Stimulated activated CD4-positive, alpha-beta T cell treated with anti-CD3 and anti-CD28 coated beads, Interleukin-2, amount 100 ng/mL, for 48 hours (primary cell): ENCODE measurements at regions not wholly inside any gene's neighbourhood (a gene's known extent, or its start where the extent isn't known, plus 50 kb on each side); places are given as distances from the start of the nearest gene placed in this dataset.

ENCODE experiments used
- DNase-seq, 2 donors: peaks; one replicate each; pipeline ENCODE4 v3.0.0-alpha.2; 2020

DNA sequence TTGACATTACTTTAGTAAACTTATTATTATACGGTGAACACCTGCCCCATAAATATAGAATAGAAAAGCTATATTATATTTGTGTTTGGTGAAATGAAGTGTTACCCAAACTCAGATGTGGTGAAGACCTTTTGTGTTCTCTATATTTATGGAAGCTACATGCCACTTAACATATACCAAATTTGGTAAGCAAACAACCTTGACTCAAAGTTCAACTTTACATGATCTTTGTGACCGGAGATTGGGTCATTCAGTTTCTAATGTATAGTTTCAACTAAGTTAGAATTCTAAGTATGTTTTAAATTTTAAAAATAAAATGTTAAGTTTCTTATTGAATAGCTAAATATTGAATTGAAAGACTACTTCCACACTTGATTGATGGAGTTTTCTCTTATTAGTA, 288.6 kb upstream of the SEMA3D start:
- no peak for DNase-seq

DNA sequence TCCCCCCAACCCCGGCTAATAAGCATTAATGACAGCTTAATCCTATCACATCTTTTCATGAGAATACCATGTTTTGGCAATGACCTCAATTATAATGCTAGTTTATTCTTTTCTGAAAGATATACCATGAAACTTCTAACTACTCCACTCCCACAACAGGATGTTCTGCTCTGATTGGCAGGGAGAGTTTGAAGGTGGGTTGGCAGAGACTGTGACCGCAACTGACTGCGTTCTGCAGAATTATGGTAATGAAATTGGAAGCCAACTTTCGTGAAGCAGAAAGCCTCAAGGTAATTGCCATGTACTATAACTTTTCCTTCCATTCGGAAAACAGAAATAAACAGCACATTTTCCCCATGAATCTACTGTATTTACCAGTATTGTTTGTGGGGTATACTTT, 288.2 kb upstream of the SEMA3D start:
- no peak for DNase-seq

DNA sequence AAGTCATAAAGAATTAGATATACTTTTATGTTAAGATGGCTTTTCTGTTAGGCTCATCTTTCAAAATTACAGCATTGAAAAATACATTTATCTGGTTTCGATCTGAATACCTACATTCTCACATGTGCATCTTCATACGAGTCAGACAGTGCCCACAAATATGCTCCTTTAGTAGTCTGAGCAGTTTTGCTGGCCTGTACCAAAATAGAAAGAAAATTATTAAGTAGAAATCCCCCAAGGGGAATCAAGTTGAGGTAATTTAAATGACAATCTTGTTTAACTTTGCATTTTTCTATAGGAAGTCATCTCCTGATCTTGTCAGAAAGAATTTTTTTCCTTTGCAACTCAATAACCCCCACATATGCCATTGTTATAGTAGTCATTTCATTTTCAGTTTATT, 287.4 kb upstream of the SEMA3D start:
- no peak for DNase-seq

DNA sequence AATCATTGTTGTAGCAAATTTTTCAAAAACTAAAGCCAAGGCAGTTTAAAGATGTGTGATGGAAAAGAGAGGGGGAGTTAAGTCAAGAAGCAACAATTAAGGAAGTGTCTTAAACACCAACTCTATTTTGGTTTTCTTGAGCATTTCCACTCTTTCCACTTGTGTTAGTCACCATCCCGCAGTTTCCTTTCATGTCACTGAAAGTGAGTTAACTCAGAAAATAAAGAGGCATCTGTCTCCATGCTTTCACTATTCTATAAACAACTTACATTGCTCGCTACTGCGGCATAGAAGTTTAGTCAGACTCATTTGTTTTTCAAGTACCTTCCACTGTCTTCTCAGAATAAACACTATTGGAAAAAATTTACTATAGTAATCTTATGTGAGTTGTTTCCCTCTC, 284.9 kb upstream of the SEMA3D start:
- DNase-seq, result no peak

DNA sequence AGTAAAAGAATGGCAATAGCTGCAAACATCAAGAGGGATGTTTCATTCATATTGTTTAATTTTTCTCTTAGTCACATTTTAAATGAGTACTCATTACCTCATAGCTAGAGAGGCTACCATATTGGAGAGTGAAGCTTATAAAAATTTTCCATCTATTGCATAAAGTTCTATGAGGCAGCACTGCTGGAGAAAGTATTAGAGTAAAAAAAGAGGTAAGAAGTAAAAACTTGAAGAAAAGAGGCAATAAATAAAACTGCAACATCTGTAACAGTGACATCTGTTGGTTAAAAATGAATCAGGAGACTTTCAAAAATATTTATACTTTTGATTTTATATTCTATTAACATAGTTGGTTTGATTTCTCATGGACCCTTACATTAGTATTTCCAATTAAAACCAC, 284.5 kb upstream of the SEMA3D start:
- no peak for DNase-seq

DNA sequence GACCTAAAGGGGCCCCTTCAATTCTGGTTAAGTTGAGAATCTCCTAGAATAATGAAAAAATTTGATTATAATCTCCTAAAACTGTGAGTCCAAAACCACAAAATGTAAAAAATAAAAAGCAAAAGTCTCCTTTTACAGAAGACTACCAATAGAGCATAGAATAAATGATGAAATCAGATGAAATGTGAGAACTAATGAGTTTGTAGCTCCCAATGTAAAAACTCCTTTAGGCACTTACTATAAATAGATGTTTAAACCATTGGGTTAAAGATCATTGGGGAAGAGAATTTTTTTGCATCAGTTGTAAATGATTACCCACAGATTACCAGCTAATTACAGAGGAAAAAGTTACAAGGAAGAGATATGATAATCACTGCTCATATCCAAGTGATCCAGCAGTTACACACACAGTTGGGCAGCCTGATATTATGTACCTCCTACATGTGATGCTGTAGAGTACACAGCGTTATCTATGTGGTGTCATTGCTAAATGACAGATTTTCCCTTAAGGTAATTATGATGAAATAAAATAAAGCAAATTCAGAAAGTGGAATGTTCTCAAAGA, 282.7 kb upstream of the SEMA3D start:
- no peak for DNase-seq

DNA sequence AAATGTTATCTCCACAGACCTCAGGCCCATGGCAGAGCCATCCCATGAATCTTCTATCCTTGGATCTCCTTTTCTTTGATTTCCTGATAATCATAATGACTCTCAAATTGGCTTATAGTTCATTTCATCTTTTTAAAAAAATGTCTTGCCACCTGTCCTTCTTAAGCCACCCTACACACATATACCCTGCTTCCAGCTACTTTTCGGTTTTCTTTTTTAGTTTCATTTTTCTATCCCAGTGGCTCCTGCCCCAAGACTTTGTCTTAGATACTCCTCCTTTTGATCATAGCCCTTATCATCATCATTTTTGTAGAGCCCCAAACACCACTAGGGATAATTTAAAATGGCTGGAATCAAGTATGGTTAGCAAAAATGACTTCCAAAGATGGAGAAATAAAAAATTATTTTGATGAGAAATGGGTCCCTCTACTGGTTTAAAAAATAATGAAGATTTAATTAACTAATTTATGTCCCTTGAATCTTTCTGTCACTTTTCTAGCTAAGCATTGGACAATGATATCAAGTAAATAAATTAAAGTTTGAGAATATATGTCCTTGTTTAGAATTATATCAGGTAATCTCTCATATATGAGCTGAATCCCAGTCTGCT, 277.3 kb upstream of the SEMA3D start:
- DNase-seq, result no peak

DNA sequence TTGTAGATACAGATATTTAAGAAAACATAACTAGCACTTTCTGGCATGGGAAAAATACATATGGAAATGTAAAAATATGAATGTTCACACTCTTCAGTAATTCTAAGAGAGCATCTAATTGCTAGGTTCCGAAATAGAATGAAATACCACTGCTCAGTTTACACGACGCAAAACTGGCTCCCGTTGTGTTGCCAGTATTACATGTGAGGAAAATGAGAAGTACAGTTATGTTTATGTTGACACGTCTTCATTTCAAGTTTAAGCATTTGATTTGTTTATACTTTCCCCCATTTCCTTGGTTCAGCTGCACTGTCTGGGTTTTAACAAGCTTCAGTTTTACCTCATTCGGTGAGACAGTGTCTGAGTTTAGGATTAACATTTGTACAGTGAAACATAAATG, 275.8 kb upstream of the SEMA3D start:
- no peak for DNase-seq

DNA sequence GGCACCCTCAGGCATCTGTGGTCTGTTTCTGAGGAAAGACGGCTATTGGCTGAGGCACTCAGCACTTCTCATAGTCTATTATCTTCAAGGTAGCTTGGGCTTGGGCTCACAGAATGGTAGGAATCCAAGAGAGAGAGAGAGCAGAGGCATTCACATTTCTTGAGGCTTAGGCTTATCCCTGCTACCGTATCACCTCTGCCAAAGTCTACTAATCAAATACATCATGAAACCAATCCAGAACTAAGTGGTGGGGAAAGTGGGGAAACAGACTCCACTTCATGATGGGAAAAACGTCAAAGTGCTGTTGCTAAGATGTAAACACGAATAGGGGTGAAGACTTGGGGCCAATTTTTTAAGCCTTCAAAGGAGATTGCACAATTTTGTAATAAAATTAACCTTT, 271.1 kb upstream of the SEMA3D start:
- no peak for DNase-seq

DNA sequence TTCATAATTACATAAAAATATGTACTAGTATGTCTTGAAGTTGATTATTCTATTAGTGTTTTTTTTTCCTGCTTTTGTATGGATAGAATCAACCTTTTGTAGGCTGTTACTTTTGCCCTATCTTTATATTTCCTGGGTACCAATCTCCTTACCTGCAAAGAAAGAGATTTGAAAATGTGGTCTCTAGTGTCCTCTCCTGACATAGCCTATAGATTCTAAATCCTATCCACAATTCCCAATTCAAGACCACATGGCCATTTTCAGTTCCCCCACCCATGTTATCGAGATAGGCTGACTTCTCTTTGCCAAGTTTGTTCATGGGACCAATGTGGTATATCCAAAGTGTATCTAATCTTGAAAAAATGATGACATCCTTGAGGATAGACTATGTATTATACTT, 269.4 kb upstream of the SEMA3D start:
- no peak for DNase-seq

DNA sequence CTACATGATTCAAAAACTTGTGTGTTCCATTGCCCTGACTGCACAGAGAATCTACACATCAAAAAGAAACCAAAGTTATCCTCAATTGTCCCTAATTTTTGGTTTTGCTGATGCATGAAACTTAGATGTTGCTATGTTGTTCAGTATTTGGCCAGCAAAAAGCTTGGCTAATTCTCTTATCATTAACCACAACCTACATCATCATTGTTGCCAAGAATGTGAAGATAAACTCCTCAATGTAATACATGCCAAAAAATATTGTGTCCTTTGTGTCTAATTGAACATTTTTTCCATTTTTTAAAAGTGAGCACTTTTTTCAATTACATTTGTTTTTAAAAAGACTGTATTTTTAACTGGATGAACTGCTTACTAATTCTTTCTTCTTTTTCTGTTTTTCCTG, 268.0 kb upstream of the SEMA3D start:
- DNase-seq, result no peak

DNA sequence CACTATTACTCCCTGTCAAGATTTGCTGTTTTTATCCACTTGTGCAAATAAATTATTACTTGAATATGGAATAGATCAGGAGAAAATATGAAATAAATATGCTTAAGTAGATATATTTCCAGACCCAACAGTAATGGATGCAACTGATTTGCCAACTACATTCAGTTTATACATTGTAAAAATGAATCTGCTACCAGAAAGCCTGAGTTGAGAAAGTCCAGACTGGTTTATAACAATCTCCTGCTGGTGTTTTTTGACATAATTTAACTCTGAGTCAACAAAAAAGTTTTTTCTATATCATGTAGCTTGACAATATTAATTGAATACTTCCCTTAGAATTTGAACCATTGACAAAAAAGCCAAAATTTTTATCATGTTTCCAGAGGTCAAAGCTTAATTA, 265.8 kb upstream of the SEMA3D start:
- DNase-seq, result no peak

DNA sequence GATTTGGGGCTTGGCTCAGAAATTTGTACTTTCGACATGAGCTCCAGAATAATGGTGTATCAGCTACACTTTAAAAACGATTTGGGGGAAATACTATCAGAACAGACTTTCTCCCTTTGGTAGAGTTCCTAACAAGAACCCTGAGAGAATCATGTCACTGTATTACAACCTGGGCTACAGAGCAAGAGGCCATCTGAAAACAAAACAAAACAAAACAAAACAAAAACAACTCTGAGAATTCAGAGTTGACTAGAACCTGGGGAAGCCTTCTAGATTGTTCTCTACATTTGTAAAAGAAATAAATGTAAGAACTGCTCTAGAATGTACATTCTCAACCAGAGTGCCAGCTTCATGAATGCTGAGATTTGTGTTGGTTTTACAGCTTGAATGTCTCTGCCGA, 262.6 kb upstream of the SEMA3D start:
- DNase-seq, result no peak

DNA sequence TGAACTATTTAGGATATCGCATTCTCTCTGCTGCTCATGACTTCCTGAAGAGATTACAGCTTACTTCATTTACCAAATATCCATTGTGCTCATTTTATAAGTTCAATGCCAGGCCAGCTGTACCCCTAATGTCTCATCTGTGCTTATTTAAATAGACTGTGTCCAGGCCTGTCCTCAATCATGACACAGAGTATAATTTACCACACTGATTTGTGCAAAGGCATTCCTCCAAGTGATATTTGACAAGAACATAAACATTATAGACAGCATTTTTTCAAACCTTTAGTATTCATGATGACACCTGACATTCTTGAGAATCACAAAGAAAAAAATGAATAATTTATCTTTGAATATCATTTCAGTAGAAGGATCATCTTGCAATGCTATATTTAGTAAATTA, 260.1 kb upstream of the SEMA3D start:
- DNase-seq, result no peak

DNA sequence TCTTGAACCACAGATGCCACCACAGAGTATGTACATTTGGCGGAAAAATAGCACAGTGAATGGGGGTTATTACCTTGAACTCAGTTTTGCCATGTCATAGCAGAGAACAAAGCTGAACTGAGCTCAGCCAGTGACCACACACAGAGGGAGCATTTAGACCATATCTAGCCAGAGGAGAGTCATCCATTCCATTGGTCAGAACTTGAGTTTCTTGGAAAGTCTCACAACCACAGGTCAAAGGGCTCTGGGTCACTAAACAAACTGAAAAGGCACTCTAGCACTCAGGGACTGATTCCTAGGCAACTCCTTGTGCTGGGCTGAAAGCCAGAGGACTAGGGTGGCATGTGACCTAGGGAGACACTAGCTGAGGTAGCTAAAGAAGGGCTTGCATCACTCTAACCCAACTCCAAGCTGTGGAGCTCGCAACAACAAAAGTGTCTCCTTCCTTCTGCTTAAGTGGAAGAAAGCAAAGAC, 239.7 kb upstream of the SEMA3D start:
- DNase-seq, result no peak

DNA sequence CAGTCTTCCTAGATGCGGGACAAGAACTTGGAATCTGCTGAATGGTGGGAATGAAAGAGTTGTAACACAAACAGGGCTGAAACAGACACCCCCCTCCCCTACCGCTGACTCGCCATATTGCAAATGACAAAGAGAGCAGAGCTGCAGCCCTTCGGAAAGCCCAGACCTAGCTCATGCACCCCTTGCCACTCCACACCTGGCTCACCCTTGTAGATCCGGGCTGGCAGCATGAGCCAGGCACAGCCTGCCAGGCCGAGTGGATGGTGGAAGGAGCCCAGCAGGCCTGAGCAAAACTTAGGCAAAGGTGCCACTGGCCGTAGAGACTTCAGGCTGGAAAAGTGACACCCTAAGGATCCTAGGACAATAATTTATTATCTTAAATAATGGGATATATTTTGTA, 237.4 kb upstream of the SEMA3D start:
- DNase-seq, result no peak

DNA sequence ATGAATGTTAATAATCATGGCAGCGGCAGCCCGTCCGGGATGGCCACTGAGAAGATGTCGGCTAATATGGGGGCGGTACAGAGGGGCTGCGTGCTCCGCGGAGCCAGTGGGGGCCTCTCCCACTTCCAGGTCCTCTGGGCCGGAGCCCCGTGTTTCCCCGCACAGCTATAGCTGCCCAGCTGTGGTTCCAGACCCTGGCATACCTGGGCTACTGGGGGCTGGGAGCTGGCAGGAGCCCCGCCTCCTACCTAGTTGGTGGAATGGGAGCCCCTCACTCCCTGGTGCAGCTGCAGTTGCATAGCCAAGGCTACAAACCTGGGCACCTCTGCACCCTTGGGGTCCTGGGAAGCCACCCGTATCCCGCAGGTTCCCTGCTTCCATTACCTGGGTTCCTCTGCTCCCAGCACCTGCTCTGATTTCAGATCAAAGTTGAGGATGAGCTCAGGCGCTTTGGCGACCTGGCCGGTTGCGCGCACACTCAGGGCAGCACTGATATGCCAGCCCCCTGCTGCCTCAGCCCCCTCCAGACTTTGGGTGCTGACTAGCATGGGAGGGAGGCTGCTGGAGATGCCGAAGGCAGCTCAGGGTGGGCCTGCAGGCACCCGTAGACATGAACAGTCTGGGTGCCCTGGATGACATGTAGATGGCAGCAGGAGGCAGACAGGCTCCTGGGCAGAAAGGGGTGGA, 236.5 kb upstream of the SEMA3D start:
- no peak for DNase-seq

DNA sequence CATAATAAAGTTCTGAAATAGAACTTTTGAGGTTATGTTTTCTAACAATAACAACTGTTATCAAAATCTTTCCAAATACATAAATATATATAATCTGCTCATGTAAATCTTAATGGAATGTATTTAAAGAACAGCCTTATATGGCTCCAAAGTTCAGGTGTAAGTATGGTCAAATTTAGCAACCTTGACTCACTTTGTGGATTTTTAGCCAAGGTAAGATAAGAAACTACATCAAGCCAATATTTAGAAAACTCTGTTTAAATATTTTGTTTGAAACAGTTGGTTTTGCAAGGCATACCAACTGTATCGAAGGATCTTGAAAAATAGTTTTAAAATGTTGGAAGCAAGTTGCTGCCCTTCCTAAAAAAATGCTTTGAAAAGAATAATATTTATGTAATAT, 228.9 kb upstream of the SEMA3D start:
- no peak for DNase-seq

DNA sequence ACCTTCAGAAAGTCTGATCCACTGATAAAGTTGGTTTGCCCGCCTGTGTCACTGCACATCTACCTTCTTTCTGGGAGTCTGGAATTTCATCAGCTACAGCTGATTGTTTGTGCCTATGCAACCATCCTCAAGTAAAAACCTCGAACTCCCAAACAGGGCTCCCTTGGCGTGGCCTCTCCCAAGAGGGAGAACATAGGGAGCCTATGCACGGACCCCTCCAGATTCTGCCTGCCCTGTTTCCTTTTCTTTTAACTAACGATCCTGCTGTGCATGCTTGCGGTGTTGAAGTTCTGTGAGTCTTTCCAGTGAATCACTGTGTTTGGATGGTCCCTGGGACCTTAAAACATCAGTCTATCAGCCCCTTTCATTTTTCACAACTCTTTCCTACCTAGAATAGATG, 226.9 kb upstream of the SEMA3D start:
- DNase-seq, result no peak

DNA sequence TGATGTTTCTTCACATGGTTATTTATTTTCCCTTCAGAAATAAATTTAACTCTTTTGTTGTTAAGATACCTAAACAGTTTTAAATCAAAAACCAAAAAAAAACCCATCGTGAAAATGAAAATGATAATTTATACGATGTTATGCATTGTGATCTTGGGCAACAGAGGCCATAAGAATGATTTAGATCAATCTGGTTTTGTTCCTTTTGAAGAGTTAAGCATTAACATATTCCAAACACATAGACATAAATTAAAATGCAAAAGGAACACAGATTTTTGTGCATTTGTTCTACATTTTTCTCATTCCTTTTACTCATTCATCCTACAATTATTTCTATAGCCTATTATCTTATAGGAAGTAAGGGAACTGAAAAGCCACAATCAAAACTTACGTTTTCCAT, 226.1 kb upstream of the SEMA3D start:
- DNase-seq, result no peak

DNA sequence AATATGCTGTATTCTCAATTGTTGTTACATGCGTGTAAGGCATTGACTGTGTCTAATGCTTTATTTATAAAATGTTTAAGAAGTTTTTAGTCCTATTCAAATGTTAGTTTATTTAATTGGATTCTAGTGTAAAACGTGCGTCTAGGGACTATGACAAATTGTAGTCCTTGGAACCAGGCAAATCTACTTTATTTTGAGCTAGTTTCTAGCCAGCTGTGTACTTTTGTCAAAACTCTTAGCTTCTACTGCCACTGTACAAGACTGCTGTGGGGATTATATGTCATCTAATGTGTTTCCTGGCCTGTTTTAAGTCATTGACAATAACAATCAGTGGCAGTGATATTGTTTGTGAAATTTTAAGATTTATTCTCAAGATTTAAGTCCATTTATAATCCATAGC, 220.5 kb upstream of the SEMA3D start:
- DNase-seq, result no peak

DNA sequence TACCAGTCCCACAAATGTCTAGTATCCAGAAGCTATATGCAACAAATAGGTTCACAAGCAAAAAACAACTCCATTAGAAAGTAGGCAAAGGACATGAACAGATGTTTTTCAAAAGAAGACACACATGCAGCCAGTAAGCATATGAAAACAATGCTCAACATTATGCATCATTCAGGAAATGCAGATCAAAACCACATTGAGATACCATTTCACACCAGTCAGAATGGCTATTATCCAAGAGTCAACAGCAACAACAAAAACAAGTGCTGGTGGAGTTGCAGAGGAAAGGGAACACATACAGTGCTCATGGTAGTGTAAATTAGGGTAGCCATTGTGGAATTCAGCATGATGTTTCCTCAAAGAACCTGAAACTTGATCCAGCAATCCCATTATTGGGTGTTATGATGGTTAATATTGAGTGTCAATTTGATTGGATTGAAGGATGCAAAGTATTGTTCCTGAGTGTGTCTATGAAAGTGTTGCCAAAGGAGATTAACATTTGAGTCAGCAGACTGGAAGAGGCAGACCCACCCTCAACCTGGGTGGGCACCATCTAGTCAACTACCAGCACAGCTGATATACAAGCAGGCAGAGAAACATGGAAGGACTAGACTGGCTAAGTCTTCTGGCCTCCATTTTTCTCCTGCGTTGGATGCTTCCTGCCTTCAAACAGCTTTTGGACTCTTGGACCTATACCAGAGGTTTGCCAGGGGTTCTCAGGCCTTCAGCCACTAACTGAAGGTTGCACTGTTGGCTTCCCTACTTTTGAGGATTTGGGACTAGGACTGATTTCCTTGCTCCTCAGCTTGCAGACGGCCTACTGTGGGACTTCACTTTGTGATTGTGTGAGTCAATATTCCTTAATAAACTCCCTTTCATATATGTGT, 218.4 kb upstream of the SEMA3D start:
- no peak for DNase-seq

DNA sequence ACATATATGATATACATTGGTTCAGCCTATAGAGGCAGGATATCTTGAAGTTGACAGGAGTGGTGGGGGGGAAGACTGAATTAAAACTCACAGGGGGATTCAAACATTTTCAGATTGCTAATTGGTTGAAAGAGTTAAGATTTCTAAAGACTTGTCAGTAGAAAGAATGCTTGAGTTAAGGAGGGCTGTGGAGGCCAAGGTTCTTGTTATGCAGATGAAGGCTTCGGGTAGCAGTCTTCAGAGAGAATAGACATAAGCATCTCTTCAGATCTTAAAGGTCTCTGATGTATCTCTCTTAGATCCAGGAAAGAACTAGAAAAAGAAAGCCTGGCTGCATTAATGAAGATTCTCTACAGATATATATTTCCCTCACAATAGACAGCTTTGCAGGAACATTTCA, 209.8 kb upstream of the SEMA3D start:
- no peak for DNase-seq

DNA sequence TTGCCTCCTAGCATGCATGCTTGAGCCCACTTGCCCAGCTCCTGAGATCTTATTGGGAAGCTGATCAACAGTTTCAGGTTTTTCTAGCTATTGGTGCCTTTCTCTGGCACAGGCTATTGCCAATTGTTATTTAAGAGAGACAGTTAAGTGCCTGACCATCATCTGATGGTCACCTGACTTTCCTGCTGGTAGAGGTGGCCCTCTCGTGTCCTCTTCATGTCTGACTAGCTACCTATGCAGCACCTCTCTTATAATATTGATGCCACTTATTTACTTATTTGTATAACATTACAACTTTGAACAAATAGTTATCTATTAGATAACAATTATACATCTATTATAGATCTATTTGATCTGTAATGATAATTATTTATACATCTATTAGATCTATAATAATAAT, 205.9 kb upstream of the SEMA3D start:
- no peak for DNase-seq
